HepG2 (cell line): ENCODE measurements at regions not wholly inside any gene's neighbourhood (a gene's known extent, or its start where the extent isn't known, plus 50 kb on each side); places are given as distances from the start of the nearest gene placed in this dataset.
"Not testable (repeated sequence)": the region's sequence is repeated elsewhere in the genome, so short reads cannot be mapped to it uniquely, and the experiment has no call there.

ENCODE experiments used
- ATAC-seq: fragments of 200-7000 bp; cut with Tn5 transposase; 3 replicates; pipeline ENCODE4 v1.9.1; 2020; ENCODE audit warnings: mild to moderate bottlenecking, moderate library complexity
- BruUV-seq: library from RNA; stranded (reverse); fragments of 400-500 nt; replicated peaks from 2 replicates; lab custom pipeline; 2021; lab: Mats Ljungman, UMichigan
- CTCF ChIA-PET: fragments of 300-600 bp; formaldehyde crosslinking; extraction: SDS; loops from one replicate; lab custom pipeline; 2021; ENCODE audit warnings: low total read pairs, inconsistent platforms, low intra/inter-chr PET ratio; lab: Yijun Ruan, JAX
- POLR2A ChIA-PET: fragments of 350-600 bp; sonication (Branson Sonifier 250); formaldehyde crosslinking; loops from one replicate; lab custom pipeline; 2020; ENCODE audit warnings: antibody characterized with exemption, inconsistent platforms; lab: Yijun Ruan, JAX
- DNase-seq: peaks from one replicate; pipeline ENCODE4 v3.0.0-alpha.2; 2015; ENCODE audit warnings: low spot score
- FAIRE-seq: peaks from 3 replicates; lab custom pipeline; 2011; peaks lifted over from hg19 to GRCh38; lab: Jason Lieb, UNC
- H2AFZ ChIP-seq: one replicate; pipeline ENCODE4 v1.6.1; 2011; ENCODE audit warnings: low read length, inconsistent platforms
- H3K27ac ChIP-seq: fragments of 300-600 bp; 3 replicates; pipeline ENCODE4 v1.8.0; 2011; ENCODE audit warnings: mixed run types, mild to moderate bottlenecking, mixed read lengths, low read length, inconsistent platforms; ENCODE audit not compliant: insufficient read depth; ENCODE audit errors: extremely low read length
- H3K27me3 ChIP-seq, 2 experiments: fragments of 200-600 bp in 1 of 2; 2 replicates in 1 of 2; 3 replicates in 1 of 2; pipeline versions ENCODE4 v1.6.0 to v1.8.0; 2011; ENCODE audit warnings: low read length in 2 of 2, mild to moderate bottlenecking in 2 of 2, moderate library complexity in 2 of 2, inconsistent platforms in 1 of 2; ENCODE audit not compliant: insufficient read depth in 2 of 2, control insufficient read depth in 1 of 2
- H3K36me3 ChIP-seq, 2 experiments: fragments of 200-600 bp in 1 of 2; replicated peaks in 1 of 2; 2 replicates in 1 of 2; 3 replicates in 1 of 2; pipeline versions ENCODE4 v1.5.1 to v1.8.0; 2011; ENCODE audit warnings: low read length in 2 of 2, inconsistent platforms in 1 of 2; ENCODE audit not compliant: insufficient read depth in 2 of 2, control insufficient read depth in 1 of 2
- H3K4me1 ChIP-seq: 2 replicates; pipeline ENCODE4 v1.5.1; 2012; ENCODE audit warnings: low read length, inconsistent platforms; ENCODE audit not compliant: insufficient read depth
- H3K4me2 ChIP-seq: 2 replicates; pipeline ENCODE4 v1.6.0; 2011; ENCODE audit warnings: low read depth, low read length, inconsistent platforms
- H3K4me3 ChIP-seq, 3 experiments: fragments of 200-600 bp in 1 of 3; sonication (generic), shearing (Covaris generic) in 1 of 3; replicated peaks in 1 of 3; 2 replicates each; pipeline ENCODE4 v1.5.1; 2011 to 2016; ENCODE audit warnings: low read length in 3 of 3, inconsistent platforms in 2 of 3, low read depth in 2 of 3, mild to moderate bottlenecking in 2 of 3, control low read depth in 1 of 3, mixed read lengths in 1 of 3; ENCODE audit not compliant: insufficient read depth in 1 of 3
- H3K79me2 ChIP-seq: one replicate; pipeline ENCODE4 v1.6.1; 2011; ENCODE audit warnings: low read length, inconsistent platforms; ENCODE audit not compliant: insufficient read depth
- H3K9ac ChIP-seq: 2 replicates; pipeline ENCODE4 v1.6.0; 2011; ENCODE audit warnings: mild to moderate bottlenecking, low read depth, low read length, inconsistent platforms; ENCODE audit not compliant: insufficient read depth
- H3K9me3 ChIP-seq: 2 replicates; pipeline ENCODE4 v1.5.1; 2012; ENCODE audit warnings: mild to moderate bottlenecking, low read length
- H4K20me1 ChIP-seq: 2 replicates; pipeline ENCODE4 v1.6.0; 2011; ENCODE audit warnings: inconsistent platforms, mild to moderate bottlenecking, low read length, moderate library complexity; ENCODE audit not compliant: insufficient read depth
- FOSL2 ChIP-seq: sonication (generic); formaldehyde crosslinking; IDR thresholded peaks from 2 replicates; pipeline ENCODE4 v1.4.0; 2020; ENCODE audit warnings: missing genetic modification reagents
- JDP2 ChIP-seq: sonication (generic); formaldehyde crosslinking; IDR thresholded peaks from 2 replicates; pipeline ENCODE4 v1.8.1; 2022; ENCODE audit warnings: missing genetic modification reagents, borderline replicate concordance
- KDM4B ChIP-seq: sonication (generic); formaldehyde crosslinking; IDR thresholded peaks from 2 replicates; pipeline ENCODE4 v1.4.0; 2020; ENCODE audit warnings: missing genetic modification reagents
- KLF15 ChIP-seq: sonication (generic); formaldehyde crosslinking; IDR thresholded peaks from 2 replicates; pipeline ENCODE4 v1.8.1; 2023; ENCODE audit warnings: borderline replicate concordance, mild to moderate bottlenecking, inconsistent platforms, missing genetic modification reagents, mixed read lengths
- MXD4 ChIP-seq: IDR thresholded peaks from 2 replicates; pipeline ENCODE4 v1.6.1; 2016; ENCODE audit warnings: mild to moderate bottlenecking, missing biosample characterization, missing genetic modification reagents
- PPARG ChIP-seq: conservative IDR thresholded peaks from 2 replicates; pipeline ENCODE4 v1.6.1; 2016; ENCODE audit warnings: missing biosample characterization, missing genetic modification reagents
- PTBP1 ChIP-seq: fragments of 200-400 bp; formaldehyde crosslinking; IDR thresholded peaks from 2 replicates; pipeline ENCODE4 v1.6.1; 2018; ENCODE audit warnings: low read length, low read depth; ENCODE audit not compliant: poor library complexity, severe bottlenecking
- RBM39 ChIP-seq: fragments of 200-400 bp; formaldehyde crosslinking; IDR thresholded peaks from one replicate; pipeline ENCODE4 v1.6.1; 2018; ENCODE audit warnings: antibody characterized with exemption, mild to moderate bottlenecking, low read depth, low read length; ENCODE audit not compliant: poor library complexity, severe bottlenecking
- XBP1 ChIP-seq: sonication (generic); formaldehyde crosslinking; IDR thresholded peaks from 2 replicates; pipeline ENCODE4 v1.5.0; 2020; ENCODE audit warnings: missing genetic modification reagents
- ZBTB3 ChIP-seq: sonication (generic); formaldehyde crosslinking; IDR thresholded peaks from 2 replicates; pipeline ENCODE4 v1.4.0; 2020; ENCODE audit warnings: low read depth, mild to moderate bottlenecking, moderate library complexity, missing genetic modification reagents, borderline replicate concordance
- ZMAT3 ChIP-seq: sonication (generic); formaldehyde crosslinking; conservative IDR thresholded peaks from 2 replicates; pipeline ENCODE4 v1.7.0; 2021; ENCODE audit warnings: missing genetic modification reagents
- ZNF180 ChIP-seq: sonication (generic); formaldehyde crosslinking; IDR thresholded peaks from 2 replicates; pipeline ENCODE4 v1.4.0; 2020; ENCODE audit warnings: low read depth, missing genetic modification reagents, borderline replicate concordance
- ZSCAN30 ChIP-seq: sonication (generic); formaldehyde crosslinking; IDR thresholded peaks from 2 replicates; pipeline ENCODE4 v1.5.0; 2020; ENCODE audit warnings: mild to moderate bottlenecking, missing genetic modification reagents
- WGBS: methylation state at CpG from one replicate; pipeline ENCODE4 v1.1.6; 2017; ENCODE audit warnings: low lambda C conversion rate; 5-methylcytosine and 5-hydroxymethylcytosine counted together
- in situ Hi-C: cut with HindIII; loops from 2 replicates; pipeline ENCODE4 v1.10.0; 2017; ENCODE audit warnings: low pct_unique_long_range_greater_than_20kb; ENCODE audit not compliant: extremely low pct_ligation_motif_present
- intact Hi-C: fragments of 100-400 bp; cut with micrococcal nuclease; formaldehyde crosslinking; loops from one replicate; pipeline ENCODE4 v1.10.0; 2022; ENCODE audit not compliant: unreplicated experiment

DNA sequence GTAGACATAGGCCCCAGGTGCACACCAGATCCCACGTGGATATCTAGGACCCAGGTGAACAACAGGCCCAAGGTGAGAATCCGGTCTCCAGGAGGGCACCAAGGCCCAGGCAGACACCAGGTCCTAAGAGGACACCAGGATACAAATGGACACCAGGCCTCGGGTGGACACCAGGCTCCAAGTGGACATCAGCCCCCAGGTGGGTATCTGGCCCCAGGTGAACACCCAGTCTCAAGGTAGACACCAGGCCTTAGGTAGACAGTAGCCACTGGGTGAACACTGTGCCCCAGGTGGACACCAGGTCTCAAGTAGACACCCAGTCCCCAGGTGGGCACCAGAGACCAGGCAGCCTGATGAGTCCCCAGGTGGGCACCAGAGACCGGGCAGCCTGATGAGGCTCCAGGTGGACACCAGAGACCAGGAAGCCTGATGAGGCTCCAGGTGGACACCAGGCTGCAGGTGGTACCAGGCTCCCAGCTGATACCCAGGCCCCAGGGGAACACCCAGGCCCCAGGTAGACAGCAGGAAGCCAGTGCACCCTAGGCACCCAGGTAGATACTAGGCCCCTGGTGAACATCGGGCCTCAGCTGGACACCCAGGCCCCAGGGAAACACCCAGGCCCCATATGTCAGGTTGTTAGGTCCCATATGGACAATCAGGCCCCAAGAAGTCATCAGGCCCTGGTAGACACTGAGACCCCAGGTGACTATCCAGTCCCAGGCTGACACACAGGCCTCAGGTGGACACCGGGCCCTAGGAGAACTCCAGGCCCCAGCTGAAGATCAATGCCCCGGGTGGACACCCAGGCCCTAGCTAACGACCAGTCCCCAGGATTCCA is 55.1 kb upstream of the SEPTIN5 start (continued):
- TF ChIP-seq JDP2 (CRISPR knock-in tag) (no peak), ZMAT3 (CRISPR knock-in tag) (no peak), FOSL2 (CRISPR knock-in tag) (no peak), MXD4 (CRISPR knock-in tag) (no peak), ZBTB3 (CRISPR knock-in tag) (no peak), PPARG (no peak), RBM39 (no peak)

DNA sequence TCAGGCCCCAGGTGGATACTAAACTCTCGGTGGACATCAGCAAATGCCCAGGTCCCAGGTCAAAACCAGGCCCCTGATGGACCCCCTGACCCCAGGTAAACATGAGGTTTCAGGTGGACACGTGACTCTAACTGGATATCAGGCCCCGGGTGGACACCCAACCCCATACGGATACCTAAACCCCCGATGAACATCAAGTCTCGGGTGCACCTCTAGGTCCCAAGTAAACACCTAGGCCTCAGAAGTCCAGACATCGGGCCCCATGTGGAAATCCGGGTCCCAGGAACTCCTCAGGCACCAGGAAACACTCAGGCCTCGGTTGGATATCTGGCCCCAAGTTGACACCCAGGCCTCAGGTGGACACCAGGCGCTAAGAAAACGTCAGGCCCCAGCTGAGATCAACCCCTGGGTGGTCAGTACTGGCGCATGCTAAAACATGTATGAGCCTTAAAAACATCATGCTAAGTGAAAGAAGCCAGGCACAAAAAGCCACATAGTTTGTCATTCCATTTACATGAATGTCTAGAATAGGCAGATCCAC is 54.4 kb upstream of the SEPTIN5 start:
- FAIRE-seq = no peak
- POLR2A ChIA-PET = no interaction called here
- no peak overlapping the region for H3K9ac ChIP-seq
- intact Hi-C loops = no loop called here
- no peak for DNase-seq
- CTCF ChIA-PET = no interaction called here
- H2AFZ ChIP-seq = no peak overlapping the region
- TF ChIP-seq XBP1 (CRISPR knock-in tag) (no peak), KLF15 (CRISPR knock-in tag) (no peak), ZNF180 (CRISPR knock-in tag) (no peak), PTBP1 (no peak), KDM4B (CRISPR knock-in tag) (no peak), ZSCAN30 (CRISPR knock-in tag) (no peak)
- TF ChIP-seq, all 625 proteins: peak for 0
- Histone ChIP-seq H3K4me3 (no peak overlapping the region), H4K20me1 (no peaks in the 10 kb centered on the region), H3K4me2 (no peak overlapping the region), H3K27me3 (peaks cover 1 to 18% of the 10 kb centered on the region in 2 experiments; a peak in 4 of 5 replicates), H3K9me3 (no peaks in the 10 kb centered on the region), H3K27ac (no peak overlapping the region), H3K4me1 (no peaks in the 10 kb centered on the region), H3K79me2 (no peaks in the 10 kb centered on the region), H3K36me3 (no peaks in the 10 kb centered on the region)
- in situ Hi-C loops = no loop called here
- no TSS peak for BruUV-seq
- ATAC-seq = no peak
- WGBS = 20% methylated on average over 5 of the region's 12 CpGs

DNA sequence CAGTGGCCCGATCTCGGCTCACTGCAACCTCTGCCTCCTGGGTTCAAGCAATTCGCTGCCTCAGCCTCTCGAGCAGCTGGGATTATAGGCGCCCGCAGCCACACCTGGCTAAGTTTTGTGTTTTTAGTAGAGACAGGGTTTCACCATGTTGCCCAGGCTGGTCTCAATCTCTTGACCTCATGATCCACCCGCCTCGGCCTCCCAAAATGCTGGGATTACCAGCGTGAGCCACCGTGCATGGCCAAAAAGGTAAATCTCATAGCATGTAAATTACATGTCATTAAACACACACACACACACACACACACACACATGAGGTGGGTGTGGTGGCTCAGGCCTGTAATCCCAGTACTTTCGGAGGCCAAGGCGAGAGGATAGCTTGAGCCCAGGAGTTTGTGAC is 53.7 kb upstream of the SEPTIN5 start:
- ATAC-seq, CTCF ChIA-PET, H3K36me3 ChIP-seq, H3K4me2 ChIP-seq, H3K9ac ChIP-seq, FAIRE-seq, BruUV-seq, H3K4me3 ChIP-seq, H4K20me1 ChIP-seq, H2AFZ ChIP-seq, H3K27ac ChIP-seq, intact Hi-C loops, in situ Hi-C loops, H3K9me3 ChIP-seq, H3K4me1 ChIP-seq, H3K79me2 ChIP-seq, DNase-seq, POLR2A ChIA-PET: not testable (repeated sequence)
- WGBS = 30% methylated on average over 11 of the region's 12 CpGs
- H3K27me3 ChIP-seq = peaks cover 1 to 22% of the 10 kb centered on the region in 2 experiments; a peak in 4 of 5 replicates
